Endothelial cell of umbilical vein (primary cell): ENCODE measurements at regions not wholly inside any gene's neighbourhood (a gene's known extent, or its start where the extent isn't known, plus 50 kb on each side); places are given as distances from the start of the nearest gene placed in this dataset.
A peak's percentile ranks its signal among the peaks of the same experiment; 100 is the strongest.

ENCODE experiments used
- BruUV-seq: library from RNA; stranded (reverse); fragments of 400-500 nt; replicated peaks from 2 replicates; lab custom pipeline; 2021; lab: Mats Ljungman, UMichigan
- CTCF ChIA-PET: fragments of 300-600, 350-600 bp; sonication (Branson Sonifier 250); formaldehyde crosslinking; loops from one replicate; lab custom pipeline; 2021; ENCODE audit warnings: antibody characterized with exemption, inconsistent platforms; lab: Charles Lee
- POLR2A ChIA-PET: fragments of 300-600, 350-600 bp; sonication (Branson Sonifier 250); formaldehyde crosslinking; loops from one replicate; lab custom pipeline; 2021; ENCODE audit warnings: antibody characterized with exemption, inconsistent platforms; lab: Charles Lee
- DNase-seq: peaks from one replicate; pipeline ENCODE4 v3.0.0-alpha.2; 2011; ENCODE audit warnings: low read depth, low spot score
- FAIRE-seq: peaks from 2 replicates; lab custom pipeline; 2011; peaks lifted over from hg19 to GRCh38; lab: Jason Lieb, UNC
- H2AFZ ChIP-seq: 2 replicates; pipeline ENCODE4 v1.6.0; 2012; ENCODE audit warnings: low read depth, low read length, control low read depth, inconsistent platforms
- H3K27ac ChIP-seq: 2 replicates; pipeline ENCODE4 v1.5.1; 2011; ENCODE audit warnings: low read depth, mild to moderate bottlenecking, control low read depth, low read length, moderate library complexity; ENCODE audit not compliant: insufficient read depth
- H3K27me3 ChIP-seq, 2 experiments: 2 replicates each; pipeline versions ENCODE4 v1.6.0 to v1.6.1; 2011; ENCODE audit warnings: low read length in 2 of 2, mixed read lengths in 1 of 2; ENCODE audit not compliant: control insufficient read depth in 2 of 2, insufficient read depth in 2 of 2
- H3K36me3 ChIP-seq, 2 experiments: 2 replicates in 1 of 2; 3 replicates in 1 of 2; pipeline ENCODE4 v1.5.1; 2011; ENCODE audit warnings: low read length in 2 of 2, mild to moderate bottlenecking in 1 of 2, moderate library complexity in 1 of 2; ENCODE audit not compliant: control insufficient read depth in 2 of 2, insufficient read depth in 2 of 2; ENCODE audit errors: extremely low read depth in 1 of 2
- H3K4me1 ChIP-seq: 3 replicates; pipeline ENCODE4 v1.5.1; 2011; ENCODE audit warnings: mild to moderate bottlenecking, low read length; ENCODE audit not compliant: control insufficient read depth, insufficient read depth; ENCODE audit errors: extremely low read depth
- H3K4me2 ChIP-seq: 2 replicates; pipeline ENCODE4 v1.6.1; 2011; ENCODE audit warnings: low read length, control low read depth, mixed read lengths; ENCODE audit not compliant: insufficient read depth
- H3K4me3 ChIP-seq, 3 experiments: fragments of 200-600 bp in 1 of 3; sonication (generic), shearing (Covaris generic) in 1 of 3; replicated peaks in 1 of 3; 2 replicates each; pipeline ENCODE4 v1.5.1; 2011 to 2016; ENCODE audit warnings: control low read depth in 3 of 3, low read length in 3 of 3, mild to moderate bottlenecking in 2 of 3, inconsistent platforms in 1 of 3, low read depth in 1 of 3, moderate library complexity in 1 of 3; ENCODE audit not compliant: insufficient read depth in 1 of 3
- H3K79me2 ChIP-seq: 2 replicates; pipeline ENCODE4 v1.6.0; 2012; ENCODE audit warnings: low read length, inconsistent platforms; ENCODE audit not compliant: control insufficient read depth, insufficient read depth
- H3K9ac ChIP-seq: replicated peaks from 2 replicates; pipeline ENCODE3; 2011; ENCODE audit warnings: low read length, control low read depth; ENCODE audit not compliant: insufficient read depth; ENCODE audit errors: extremely low read depth
- H3K9me1 ChIP-seq: replicated peaks from 3 replicates; pipeline ENCODE4 v1.6.0; 2011; ENCODE audit warnings: mild to moderate bottlenecking, low read length; ENCODE audit not compliant: control insufficient read depth, insufficient read depth; ENCODE audit errors: extremely low read depth
- H3K9me3 ChIP-seq: replicated peaks from 2 replicates; pipeline ENCODE4 v1.5.1; 2012; ENCODE audit warnings: low read length, inconsistent platforms; ENCODE audit not compliant: control insufficient read depth, insufficient read depth
- H4K20me1 ChIP-seq: replicated peaks from 2 replicates; pipeline ENCODE3; 2011; ENCODE audit warnings: mild to moderate bottlenecking, low read length; ENCODE audit not compliant: control insufficient read depth, insufficient read depth; ENCODE audit errors: extremely low read depth
- EZH2 ChIP-seq: IDR thresholded peaks from 2 replicates; pipeline ENCODE4 v1.6.1; 2012; ENCODE audit warnings: borderline replicate concordance, low read depth, mild to moderate bottlenecking, moderate library complexity, low read length, inconsistent platforms; ENCODE audit not compliant: severe bottlenecking
- FOS ChIP-seq: IDR thresholded peaks from 2 replicates; pipeline ENCODE4 v1.6.1; 2011; ENCODE audit warnings: mild to moderate bottlenecking, low read length, moderate library complexity, borderline replicate concordance; ENCODE audit not compliant: insufficient read depth
- GATA2 ChIP-seq: IDR thresholded peaks from 2 replicates; pipeline ENCODE4 v1.7.0; 2011; ENCODE audit warnings: low read depth, mild to moderate bottlenecking, moderate library complexity, mixed read lengths, low read length; ENCODE audit not compliant: insufficient read length, insufficient read depth
- JUN ChIP-seq: IDR thresholded peaks from 2 replicates; pipeline ENCODE4 v1.6.1; 2011; ENCODE audit warnings: borderline replicate concordance, low read depth; ENCODE audit not compliant: insufficient read length, insufficient read depth
- MYC ChIP-seq: IDR thresholded peaks from one replicate; pipeline ENCODE4 v1.6.1; 2011; ENCODE audit warnings: mild to moderate bottlenecking, low read depth, low read length
- POLR2A ChIP-seq: IDR thresholded peaks from 2 replicates; pipeline ENCODE4 v1.6.1; 2012; ENCODE audit warnings: low read depth, mild to moderate bottlenecking, control low read depth, low read length
- POLR2AphosphoS5 ChIP-seq: IDR thresholded peaks from 2 replicates; pipeline ENCODE4 v1.6.1; 2012; ENCODE audit warnings: low read depth, mild to moderate bottlenecking, control low read depth, low read length, moderate library complexity; ENCODE audit not compliant: insufficient read depth
- dilution Hi-C: fragments of 300-500 bp; cut with MboI; formaldehyde crosslinking; loops from one replicate; pipeline ENCODE4 v1.15.0; 2019; ENCODE audit warnings: low sequenced_read_pairs; ENCODE audit not compliant: extremely low pct_ligation_motif_present
- intact Hi-C: fragments of 100-400 bp; cut with micrococcal nuclease; formaldehyde crosslinking; loops from one replicate; pipeline ENCODE4 v1.10.0; 2022
- TF ChIP-seq, protein P1 (sequence below): IDR thresholded peaks from 2 replicates; pipeline ENCODE4 v1.6.1; 2011; ENCODE audit not compliant: insufficient read depth, insufficient read length
- TF ChIP-seq, protein P2 (sequence below), 2 donors: IDR thresholded peaks; 1 replicate in 1 of 2; 2 replicates in 1 of 2; pipeline ENCODE4 v1.5.1; 2011; ENCODE audit warnings: low read length in 2 of 2, mild to moderate bottlenecking in 2 of 2, moderate library complexity in 2 of 2, control low read depth in 1 of 2, inconsistent platforms in 1 of 2, low read depth in 1 of 2; ENCODE audit not compliant: insufficient read depth in 1 of 2; ENCODE audit errors: extremely low read depth in 1 of 2

DNA sequence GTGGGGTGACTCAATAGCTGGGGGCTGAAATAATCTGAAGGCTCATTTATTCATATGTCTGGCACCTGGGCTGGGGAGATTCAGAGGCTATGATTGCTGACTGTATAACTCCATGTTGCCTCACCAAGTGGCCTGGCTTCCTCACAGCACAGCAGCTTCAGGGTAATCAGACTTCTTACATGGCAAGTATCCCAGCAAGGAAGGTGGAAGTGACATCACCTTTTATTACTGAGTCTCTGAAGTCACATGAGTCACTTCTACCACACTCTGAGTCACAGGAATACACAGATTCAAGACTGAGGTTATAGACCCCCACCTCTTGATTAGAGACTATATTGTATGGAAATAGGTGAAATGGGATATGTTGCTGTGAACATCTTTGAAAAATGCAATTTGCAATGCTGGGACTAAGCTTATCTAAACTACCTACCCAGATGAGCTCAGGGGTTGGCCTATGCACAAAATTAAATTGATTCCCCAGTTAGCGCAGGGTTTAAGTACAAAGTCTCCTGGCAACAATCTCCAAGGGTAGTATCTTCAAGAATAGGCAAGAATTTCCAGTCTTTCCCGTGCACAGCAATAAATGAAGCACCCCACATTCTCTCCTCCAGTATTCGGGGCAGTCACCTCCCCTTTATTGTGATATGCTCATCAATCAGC, 553.1 kb downstream of the LRRC70 start:
- Histone ChIP-seq H2AFZ (peak overlapping the region; percentile 0), H3K27ac (no peak overlapping the region), H3K9me1 (no peaks in the 10 kb centered on the region), H4K20me1 (no peaks in the 10 kb centered on the region), H3K4me1 (no peaks in the 10 kb centered on the region), H3K4me2 (no peak overlapping the region), H3K79me2 (no peaks in the 10 kb centered on the region), H3K36me3 (no peaks in the 10 kb centered on the region), H3K27me3 (no peaks in the 10 kb centered on the region), H3K4me3 (no peak overlapping the region), H3K9ac (no peak overlapping the region), H3K9me3 (no peaks in the 10 kb centered on the region)
- POLR2A ChIA-PET, result no interaction called here
- CTCF ChIA-PET, result no interaction called here
- BruUV-seq, result no TSS peak
- no peak for TF ChIP-seq POLR2A
- TF ChIP-seq MYC, result no peak
- TF ChIP-seq GATA2, result no peak
- TF ChIP-seq, protein P1, sequence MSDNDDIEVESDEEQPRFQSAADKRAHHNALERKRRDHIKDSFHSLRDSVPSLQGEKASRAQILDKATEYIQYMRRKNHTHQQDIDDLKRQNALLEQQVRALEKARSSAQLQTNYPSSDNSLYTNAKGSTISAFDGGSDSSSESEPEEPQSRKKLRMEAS, result no peak
- no peak for TF ChIP-seq POLR2AphosphoS5
- no peak for TF ChIP-seq EZH2
- peak; percentile 81 for TF ChIP-seq FOS
- TF ChIP-seq, protein P2, sequence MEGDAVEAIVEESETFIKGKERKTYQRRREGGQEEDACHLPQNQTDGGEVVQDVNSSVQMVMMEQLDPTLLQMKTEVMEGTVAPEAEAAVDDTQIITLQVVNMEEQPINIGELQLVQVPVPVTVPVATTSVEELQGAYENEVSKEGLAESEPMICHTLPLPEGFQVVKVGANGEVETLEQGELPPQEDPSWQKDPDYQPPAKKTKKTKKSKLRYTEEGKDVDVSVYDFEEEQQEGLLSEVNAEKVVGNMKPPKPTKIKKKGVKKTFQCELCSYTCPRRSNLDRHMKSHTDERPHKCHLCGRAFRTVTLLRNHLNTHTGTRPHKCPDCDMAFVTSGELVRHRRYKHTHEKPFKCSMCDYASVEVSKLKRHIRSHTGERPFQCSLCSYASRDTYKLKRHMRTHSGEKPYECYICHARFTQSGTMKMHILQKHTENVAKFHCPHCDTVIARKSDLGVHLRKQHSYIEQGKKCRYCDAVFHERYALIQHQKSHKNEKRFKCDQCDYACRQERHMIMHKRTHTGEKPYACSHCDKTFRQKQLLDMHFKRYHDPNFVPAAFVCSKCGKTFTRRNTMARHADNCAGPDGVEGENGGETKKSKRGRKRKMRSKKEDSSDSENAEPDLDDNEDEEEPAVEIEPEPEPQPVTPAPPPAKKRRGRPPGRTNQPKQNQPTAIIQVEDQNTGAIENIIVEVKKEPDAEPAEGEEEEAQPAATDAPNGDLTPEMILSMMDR (IDR thresholded peaks at IDR 0.05; ENCODE audit: extremely low read depth in 1 of 2, insufficient read depth in 1 of 2, low read depth in 1 of 2, low read length in 2 of 2), result no peak
- TF ChIP-seq JUN, result peak; percentile 48
- intact Hi-C loops (loop anchor here (5.0 kb wide), 1 partner anchor 131 kb away; no protein-coding TSS in a partner anchor), dilution Hi-C loops (no loop called here)
- peak; percentile 57 for FAIRE-seq
- peak; percentile 15 for DNase-seq
